Left renal pelvis (tissue), 4 donors: ENCODE measurements at regions not wholly inside any gene's neighbourhood (a gene's known extent, or its start where the extent isn't known, plus 50 kb on each side); places are given as distances from the start of the nearest gene placed in this dataset.

Source experiments
- DNase-seq, 4 donors: peaks; one replicate each; pipeline ENCODE4 v3.0.0-alpha.2; 2013; ENCODE audit warnings: low read depth in 4 of 4, low spot score in 3 of 4

- DNase-seq = no peak
Observed at GRCh38 chr1:88029142-88029541, 654.9 kb upstream of the PKN2 start.

- no peak for DNase-seq
Observed at GRCh38 chr1:88029899-88030298, 654.2 kb upstream of the PKN2 start.

- DNase-seq = no peak
Observed at GRCh38 chr1:88035578-88035977, 648.5 kb upstream of the PKN2 start.

- DNase-seq = no peak
Observed at GRCh38 chr1:88036345-88037014, 647.6 kb upstream of the PKN2 start.

- no peak for DNase-seq
Observed at GRCh38 chr1:88039240-88039639, 644.8 kb upstream of the PKN2 start.

GRCh38 chr1:88043834-88044233 lies 640.2 kb upstream of the PKN2 start:
- DNase-seq = no peak

GRCh38 chr1:88052167-88052566 lies 631.9 kb upstream of the PKN2 start:
- no peak for DNase-seq

GRCh38 chr1:88053065-88053464 lies 631.0 kb upstream of the PKN2 start:
- DNase-seq = no peak

GRCh38 chr1:88056881-88057280 lies 627.2 kb upstream of the PKN2 start:
- no peak for DNase-seq

- DNase-seq = no peak
Observed at GRCh38 chr1:88058205-88058604, 625.9 kb upstream of the PKN2 start.

- DNase-seq = no peak
Observed at GRCh38 chr1:88060112-88060673, 623.9 kb upstream of the PKN2 start.

- DNase-seq = no peak
Observed at GRCh38 chr1:88060750-88061491, 623.2 kb upstream of the PKN2 start.

GRCh38 chr1:88061492-88062177 lies 622.4 kb upstream of the PKN2 start:
- DNase-seq = peak; percentile 18 to 31 (median 22)

GRCh38 chr1:88062650-88063153 lies 621.4 kb upstream of the PKN2 start:
- no peak for DNase-seq

- no peak for DNase-seq
Observed at GRCh38 chr1:88063605-88064004, 620.5 kb upstream of the PKN2 start.

- no peak for DNase-seq
Observed at GRCh38 chr1:88068407-88068960, 615.6 kb upstream of the PKN2 start.

- DNase-seq = no peak
Observed at GRCh38 chr1:88070956-88071355, 613.1 kb upstream of the PKN2 start.

- DNase-seq = no peak
Observed at GRCh38 chr1:88074661-88075060, 609.4 kb upstream of the PKN2 start.

- DNase-seq = no peak
Observed at GRCh38 chr1:88075813-88076212, 608.3 kb upstream of the PKN2 start.

GRCh38 chr1:88079036-88079435 lies 605.0 kb upstream of the PKN2 start:
- DNase-seq = no peak

- DNase-seq = no peak
Observed at GRCh38 chr1:88080875-88081274, 603.2 kb upstream of the PKN2 start.
